SK-N-SH (cell line): ENCODE measurements at regions not wholly inside any gene's neighbourhood (a gene's known extent, or its start where the extent isn't known, plus 50 kb on each side); places are given as distances from the start of the nearest gene placed in this dataset.

ENCODE experiments used
- CTCF ChIA-PET: fragments of 300-600, 350-600 bp; formaldehyde crosslinking; extraction: SDS; loops from one replicate; lab custom pipeline; 2021; lab: Yijun Ruan, JAX
- POLR2A ChIA-PET: fragments of 350-600 bp; sonication (Branson Sonifier 250); formaldehyde crosslinking; extraction: SDS; loops from one replicate; lab custom pipeline; 2020; ENCODE audit warnings: antibody characterized with exemption, inconsistent platforms; lab: Yijun Ruan, JAX
- DNase-seq: peaks from one replicate; pipeline ENCODE4 v3.0.0; 2012
- H2AFZ ChIP-seq: fragments of 200-600 bp; sonication (generic); 2 replicates; pipeline ENCODE4 v1.8.1; 2016; ENCODE audit warnings: antibody characterized with exemption, mild to moderate bottlenecking, low read depth
- H3F3A ChIP-seq: fragments of 200-600 bp; sonication (generic); replicated peaks from 2 replicates; pipeline ENCODE3; 2016; ENCODE audit warnings: antibody characterized with exemption, mild to moderate bottlenecking; ENCODE audit not compliant: insufficient read depth
- H3K27ac ChIP-seq, 2 experiments: fragments of 200-500 bp in 1 of 2; fragments of 200-600 bp in 1 of 2; sonication (Bioruptor generic) in 1 of 2; sonication (generic), shearing (Covaris generic) in 1 of 2; 2 replicates each; pipeline versions ENCODE4 v1.5.1 to v1.6.1; 2014 to 2016; ENCODE audit warnings: low read depth in 2 of 2, inconsistent platforms in 1 of 2, low read length in 1 of 2, mild to moderate bottlenecking in 1 of 2, mixed read lengths in 1 of 2
- H3K27me3 ChIP-seq: fragments of 200-600 bp; sonication (generic), shearing (Covaris generic); 2 replicates; pipeline ENCODE4 v1.6.1; 2016; ENCODE audit warnings: mixed run types; ENCODE audit not compliant: insufficient read depth
- H3K36me3 ChIP-seq, 2 experiments: fragments of 200-500 bp in 1 of 2; fragments of 200-600 bp in 1 of 2; sonication (Bioruptor generic) in 1 of 2; sonication (generic) in 1 of 2; replicated peaks in 1 of 2; 2 replicates each; pipeline versions ENCODE3 to v1.5.1; 2014 to 2016; ENCODE audit warnings: low read length in 1 of 2, mild to moderate bottlenecking in 1 of 2; ENCODE audit not compliant: insufficient read depth in 2 of 2, control insufficient read depth in 1 of 2
- H3K4me1 ChIP-seq, 2 experiments: fragments of 200-500 bp in 1 of 2; fragments of 200-600 bp in 1 of 2; sonication (Bioruptor generic) in 1 of 2; sonication (generic), shearing (Covaris generic) in 1 of 2; 2 replicates each; pipeline versions ENCODE4 v1.5.1 to v1.6.1; 2014 to 2016; ENCODE audit warnings: low read depth in 1 of 2, low read length in 1 of 2, mixed run types in 1 of 2; ENCODE audit not compliant: insufficient read depth in 2 of 2, control insufficient read depth in 1 of 2
- H3K4me2 ChIP-seq: fragments of 200-600 bp; sonication (generic), shearing (Covaris generic); 2 replicates; pipeline ENCODE4 v1.6.1; 2017; ENCODE audit warnings: mixed run types
- H3K4me3 ChIP-seq, 2 experiments: fragments of 200-500 bp in 1 of 2; fragments of 200-600 bp in 1 of 2; sonication (Bioruptor generic) in 1 of 2; sonication (generic), shearing (Covaris generic) in 1 of 2; 2 replicates each; pipeline versions ENCODE4 v1.5.1 to v1.8.1; 2014 to 2016; ENCODE audit warnings: low read depth in 2 of 2, inconsistent platforms in 1 of 2, low read length in 1 of 2, mild to moderate bottlenecking in 1 of 2, mixed read lengths in 1 of 2, moderate library complexity in 1 of 2
- H3K79me2 ChIP-seq: fragments of 200-600 bp; sonication (generic); 2 replicates; pipeline ENCODE4 v1.8.1; 2017; ENCODE audit warnings: mild to moderate bottlenecking; ENCODE audit not compliant: insufficient read depth
- H3K9ac ChIP-seq: fragments of 200-600 bp; sonication (generic); 2 replicates; pipeline ENCODE4 v1.6.1; 2017; ENCODE audit warnings: mixed run types
- H3K9me2 ChIP-seq: fragments of 200-600 bp; sonication (generic); 2 replicates; pipeline ENCODE4 v1.6.1; 2017; ENCODE audit warnings: mixed run types
- H3K9me3 ChIP-seq: fragments of 200-600 bp; sonication (generic); 2 replicates; pipeline ENCODE4 v1.6.1; 2017; ENCODE audit warnings: mixed run types, mild to moderate bottlenecking, moderate library complexity
- H4K20me1 ChIP-seq: fragments of 200-600 bp; sonication (generic); 2 replicates; pipeline ENCODE4 v1.6.1; 2017; ENCODE audit warnings: mild to moderate bottlenecking, mixed run types; ENCODE audit not compliant: insufficient read depth
- CHD2 ChIP-seq: fragments of 150-350 bp; IDR thresholded peaks from 2 replicates; pipeline ENCODE4 v1.6.1; 2018; ENCODE audit warnings: low read length; ENCODE audit not compliant: partially characterized antibody
- CTCF ChIP-seq: fragments of 200-600 bp; sonication (generic); IDR thresholded peaks from 2 replicates; pipeline ENCODE4 v1.6.1; 2017; ENCODE audit warnings: antibody characterized with exemption, mild to moderate bottlenecking, moderate library complexity
- EZH2phosphoT487 ChIP-seq: fragments of 200-600 bp; sonication (generic); IDR thresholded peaks from 2 replicates; pipeline ENCODE4 v1.6.1; 2017; ENCODE audit warnings: low read depth, mixed run types, mild to moderate bottlenecking, antibody characterized with exemption, moderate library complexity, borderline replicate concordance
- GABPA ChIP-seq: IDR thresholded peaks from 2 replicates; pipeline ENCODE4 v1.4.0; 2012; ENCODE audit warnings: low read depth, mild to moderate bottlenecking
- MXI1 ChIP-seq: IDR thresholded peaks from 2 replicates; pipeline ENCODE4 v1.6.1; 2012; ENCODE audit warnings: mild to moderate bottlenecking, low read depth, low read length, improper control_type of control experiment
- POLR2AphosphoS5 ChIP-seq: IDR thresholded peaks from 2 replicates; pipeline ENCODE4 v1.6.1; 2012; ENCODE audit warnings: low read depth, low read length
- REST ChIP-seq: IDR thresholded peaks from 2 replicates; pipeline ENCODE4 v1.6.1; 2012; ENCODE audit warnings: mild to moderate bottlenecking, low read depth, low read length, moderate library complexity
- SMC3 ChIP-seq: IDR thresholded peaks from 2 replicates; pipeline ENCODE4 v1.6.1; 2012; ENCODE audit warnings: low read depth, low read length, improper control_type of control experiment
- TCF12 ChIP-seq: IDR thresholded peaks from 2 replicates; pipeline ENCODE4 v1.4.0; 2012
- whole genome bisulfite sequencing: methylation state at CpG from one replicate; pipeline ENCODE4 v1.1.6; 2017; ENCODE audit warnings: low lambda C conversion rate; 5-methylcytosine and 5-hydroxymethylcytosine counted together
- TF ChIP-seq, protein P1 (sequence below): IDR thresholded peaks from 2 replicates; pipeline ENCODE4 v1.4.0; 2012; ENCODE audit warnings: low read depth, borderline replicate concordance
- TF ChIP-seq, protein P2 (sequence below): fragments of 150-350 bp; IDR thresholded peaks from 2 replicates; pipeline ENCODE4 v1.6.1; 2017; ENCODE audit warnings: antibody characterized with exemption, low read length, low read depth, borderline replicate concordance

- Histone ChIP-seq H3K4me1 (no peaks in the 10 kb centered on the region), H3K9ac (no peak overlapping the region), H3K79me2 (no peaks in the 10 kb centered on the region), H3K27me3 (no peaks in the 10 kb centered on the region), H3K27ac (no peak overlapping the region), H2AFZ (no peak overlapping the region), H3F3A (no peaks in the 10 kb centered on the region), H3K9me2 (no peaks in the 10 kb centered on the region), H3K4me3 (no peak overlapping the region), H4K20me1 (no peaks in the 10 kb centered on the region), H3K36me3 (no peaks in the 10 kb centered on the region), H3K9me3 (no peaks in the 10 kb centered on the region), H3K4me2 (no peak overlapping the region)
- no peak for TF ChIP-seq TCF12
- TF ChIP-seq, protein P1, sequence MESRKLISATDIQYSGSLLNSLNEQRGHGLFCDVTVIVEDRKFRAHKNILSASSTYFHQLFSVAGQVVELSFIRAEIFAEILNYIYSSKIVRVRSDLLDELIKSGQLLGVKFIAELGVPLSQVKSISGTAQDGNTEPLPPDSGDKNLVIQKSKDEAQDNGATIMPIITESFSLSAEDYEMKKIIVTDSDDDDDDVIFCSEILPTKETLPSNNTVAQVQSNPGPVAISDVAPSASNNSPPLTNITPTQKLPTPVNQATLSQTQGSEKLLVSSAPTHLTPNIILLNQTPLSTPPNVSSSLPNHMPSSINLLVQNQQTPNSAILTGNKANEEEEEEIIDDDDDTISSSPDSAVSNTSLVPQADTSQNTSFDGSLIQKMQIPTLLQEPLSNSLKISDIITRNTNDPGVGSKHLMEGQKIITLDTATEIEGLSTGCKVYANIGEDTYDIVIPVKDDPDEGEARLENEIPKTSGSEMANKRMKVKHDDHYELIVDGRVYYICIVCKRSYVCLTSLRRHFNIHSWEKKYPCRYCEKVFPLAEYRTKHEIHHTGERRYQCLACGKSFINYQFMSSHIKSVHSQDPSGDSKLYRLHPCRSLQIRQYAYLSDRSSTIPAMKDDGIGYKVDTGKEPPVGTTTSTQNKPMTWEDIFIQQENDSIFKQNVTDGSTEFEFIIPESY: no peak
- TF ChIP-seq POLR2AphosphoS5: no peak
- no peak for TF ChIP-seq CHD2
- no peak for TF ChIP-seq SMC3
- TF ChIP-seq, protein P2, sequence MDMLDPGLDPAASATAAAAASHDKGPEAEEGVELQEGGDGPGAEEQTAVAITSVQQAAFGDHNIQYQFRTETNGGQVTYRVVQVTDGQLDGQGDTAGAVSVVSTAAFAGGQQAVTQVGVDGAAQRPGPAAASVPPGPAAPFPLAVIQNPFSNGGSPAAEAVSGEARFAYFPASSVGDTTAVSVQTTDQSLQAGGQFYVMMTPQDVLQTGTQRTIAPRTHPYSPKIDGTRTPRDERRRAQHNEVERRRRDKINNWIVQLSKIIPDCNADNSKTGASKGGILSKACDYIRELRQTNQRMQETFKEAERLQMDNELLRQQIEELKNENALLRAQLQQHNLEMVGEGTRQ: no peak
- no peak for TF ChIP-seq GABPA
- no peak for TF ChIP-seq REST
- 52% methylated on average over 9 of the region's 11 CpGs for WGBS
- CTCF ChIA-PET: no interaction called here
- POLR2A ChIA-PET: no interaction called here
- DNase-seq: no peak
Observed at GRCh38 chr10:131554821-131555220, 243.3 kb upstream of the TCERG1L start.

DNA sequence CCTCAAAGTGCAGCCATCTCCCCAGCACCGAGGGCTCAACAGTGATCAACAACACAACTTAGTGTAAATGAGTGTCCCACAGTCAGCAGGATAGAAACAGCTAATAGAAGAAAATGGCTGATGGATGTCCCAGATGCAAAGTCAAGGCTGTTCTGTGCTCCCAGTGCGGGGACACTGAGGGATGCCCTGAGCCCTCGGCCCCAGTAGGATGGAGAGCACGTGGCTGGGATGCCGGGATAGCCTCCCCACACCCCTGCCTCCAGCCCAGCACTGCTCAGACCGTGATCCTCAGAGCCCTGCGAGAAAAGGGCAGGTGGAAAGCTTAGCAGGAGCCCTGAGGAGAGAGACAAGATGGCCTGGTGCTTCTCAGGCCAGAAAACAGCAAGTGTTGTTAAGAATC, 243.9 kb upstream of the TCERG1L start:
- POLR2A ChIA-PET: no interaction called here
- no peak for TF ChIP-seq MXI1
- TF ChIP-seq TCF12: no peak
- TF ChIP-seq EZH2phosphoT487: no peak
- TF ChIP-seq CTCF: no peak
- Histone ChIP-seq H3K4me2 (no peak overlapping the region), H3K79me2 (no peaks in the 10 kb centered on the region), H3K9me2 (no peaks in the 10 kb centered on the region), H3K4me3 (no peak overlapping the region), H3K27ac (no peak overlapping the region), H3K27me3 (no peaks in the 10 kb centered on the region), H3F3A (no peaks in the 10 kb centered on the region), H2AFZ (no peak overlapping the region), H3K4me1 (no peaks in the 10 kb centered on the region), H3K9ac (no peak overlapping the region), H4K20me1 (no peaks in the 10 kb centered on the region), H3K9me3 (no peaks in the 10 kb centered on the region), H3K36me3 (no peaks in the 10 kb centered on the region)
- no peak for DNase-seq
- WGBS: 7% methylated on average over 5 of the region's 7 CpGs
- CTCF ChIA-PET: no interaction called here
